ENCODE measurements at regions not wholly inside any gene's neighbourhood (a gene's known extent, or its start where the extent isn't known, plus 50 kb on each side); places are given as distances from the start of the nearest gene placed in this dataset.

DNA sequence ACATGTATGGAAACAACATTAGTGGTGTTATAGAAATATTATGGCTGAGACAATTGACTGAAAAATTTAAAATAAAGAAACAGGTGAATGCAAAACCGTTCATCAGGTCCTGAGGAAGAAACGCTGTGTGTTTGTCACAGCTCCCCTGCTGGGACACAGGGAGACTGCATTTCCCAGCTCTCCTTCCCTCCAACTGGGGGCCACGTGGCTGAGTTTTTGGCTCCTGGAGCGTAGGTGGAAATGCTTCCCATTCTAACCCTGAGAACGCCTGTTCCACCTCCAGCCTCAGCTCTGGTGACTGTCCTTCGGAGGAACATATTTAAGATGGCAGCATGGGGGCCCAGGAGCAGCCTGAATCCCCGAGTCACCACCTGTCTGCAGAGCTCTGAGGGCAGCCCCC is 398.6 kb downstream of the BRD1 start:
- no peak for TF ChIP-seq POLR2A (IDR thresholded peaks at IDR 0.05)
- TF ChIP-seq, protein P1, sequence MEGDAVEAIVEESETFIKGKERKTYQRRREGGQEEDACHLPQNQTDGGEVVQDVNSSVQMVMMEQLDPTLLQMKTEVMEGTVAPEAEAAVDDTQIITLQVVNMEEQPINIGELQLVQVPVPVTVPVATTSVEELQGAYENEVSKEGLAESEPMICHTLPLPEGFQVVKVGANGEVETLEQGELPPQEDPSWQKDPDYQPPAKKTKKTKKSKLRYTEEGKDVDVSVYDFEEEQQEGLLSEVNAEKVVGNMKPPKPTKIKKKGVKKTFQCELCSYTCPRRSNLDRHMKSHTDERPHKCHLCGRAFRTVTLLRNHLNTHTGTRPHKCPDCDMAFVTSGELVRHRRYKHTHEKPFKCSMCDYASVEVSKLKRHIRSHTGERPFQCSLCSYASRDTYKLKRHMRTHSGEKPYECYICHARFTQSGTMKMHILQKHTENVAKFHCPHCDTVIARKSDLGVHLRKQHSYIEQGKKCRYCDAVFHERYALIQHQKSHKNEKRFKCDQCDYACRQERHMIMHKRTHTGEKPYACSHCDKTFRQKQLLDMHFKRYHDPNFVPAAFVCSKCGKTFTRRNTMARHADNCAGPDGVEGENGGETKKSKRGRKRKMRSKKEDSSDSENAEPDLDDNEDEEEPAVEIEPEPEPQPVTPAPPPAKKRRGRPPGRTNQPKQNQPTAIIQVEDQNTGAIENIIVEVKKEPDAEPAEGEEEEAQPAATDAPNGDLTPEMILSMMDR (IDR thresholded peaks at IDR 0.05), result no peak

All from heart left ventricle (tissue), 13 donors.